HG03571 (cell line): ENCODE measurements at regions not wholly inside any gene's neighbourhood (a gene's known extent, or its start where the extent isn't known, plus 50 kb on each side); places are given as distances from the start of the nearest gene placed in this dataset.
A peak's percentile ranks its signal among the peaks of the same experiment; 100 is the strongest.

Experiments
- ATAC-seq: cut with Tn5 transposase; IDR thresholded peaks from one replicate; pipeline ENCODE4 v1.9.1; 2021; ENCODE audit not compliant: unreplicated experiment

DNA sequence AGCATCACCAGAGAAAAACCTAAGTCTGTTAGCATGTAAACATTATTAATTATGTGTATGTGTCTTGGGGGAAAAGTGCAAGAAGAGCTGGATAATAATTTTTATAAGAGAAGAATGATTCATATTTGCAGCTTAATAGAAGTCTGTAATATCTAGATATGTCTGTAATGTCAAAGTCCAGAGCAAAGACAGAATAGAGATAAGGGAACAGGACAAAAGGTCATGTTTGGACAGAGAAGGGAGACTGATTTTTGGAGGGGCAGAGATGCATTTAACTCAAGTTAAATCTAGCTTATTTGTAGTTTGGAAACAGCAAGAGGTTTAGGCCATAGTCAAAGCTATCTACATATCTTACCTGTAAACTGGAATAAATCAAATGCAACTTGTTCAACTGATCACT, 61.2 kb downstream of the MAGED1 start:
- no peak for ATAC-seq

DNA sequence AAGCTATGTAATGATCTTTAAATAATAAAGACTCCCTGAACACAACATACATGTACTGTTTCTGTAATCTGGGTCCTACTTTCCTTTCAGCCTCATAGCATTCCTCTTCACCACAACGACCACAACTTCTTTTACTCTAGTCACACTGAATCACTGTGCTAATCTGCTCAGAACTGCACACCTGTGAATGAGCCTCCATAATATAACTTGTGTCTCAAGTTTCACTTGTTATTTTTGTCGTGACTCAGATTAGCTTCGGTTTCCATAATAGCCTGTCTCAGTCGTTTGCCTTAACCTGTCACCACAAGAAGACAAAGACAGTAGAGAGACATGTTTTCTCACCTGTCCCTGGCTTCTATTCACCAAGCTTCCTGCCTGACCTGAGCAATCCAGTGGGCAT, 61.8 kb downstream of the MAGED1 start:
- peak; percentile 68 for ATAC-seq

DNA sequence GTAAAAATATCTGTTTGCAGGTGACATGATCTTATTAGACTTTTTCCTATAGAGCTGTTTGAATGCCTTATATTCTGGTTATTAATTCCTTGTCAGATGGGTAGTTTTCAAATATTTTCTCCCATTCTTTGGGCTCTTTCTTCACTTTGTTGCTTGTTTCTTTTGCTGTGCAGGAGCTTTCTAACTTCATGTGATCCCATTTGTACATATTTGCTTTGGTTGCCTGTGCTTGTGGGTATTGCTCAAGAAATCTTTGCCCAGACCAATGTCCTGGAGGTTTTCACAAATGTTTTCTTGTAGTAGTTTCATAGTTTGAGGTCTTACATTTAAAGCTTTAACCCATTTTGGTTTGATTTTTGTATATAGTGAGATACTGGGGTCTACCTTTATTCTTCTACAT, 63.0 kb downstream of the MAGED1 start:
- ATAC-seq: no peak

DNA sequence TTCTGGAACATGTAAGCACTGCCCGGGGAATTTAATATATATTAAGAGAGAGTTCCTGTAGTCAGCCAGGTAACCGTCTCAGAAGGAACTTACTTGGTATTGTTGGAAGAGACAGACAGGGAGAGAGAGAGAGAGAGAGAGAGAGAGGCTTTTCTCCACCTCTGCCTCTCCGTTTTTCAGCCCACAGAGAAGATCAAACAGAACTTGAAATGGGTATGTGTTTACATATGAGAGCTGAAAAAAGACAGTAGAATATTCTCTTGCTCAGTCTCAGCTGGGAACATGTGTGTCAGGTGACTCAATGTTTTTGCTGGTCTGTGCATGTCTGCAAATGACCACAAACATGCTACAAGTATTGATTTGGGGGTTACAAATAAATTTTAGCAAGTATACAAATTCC, 81.9 kb downstream of the MAGED1 start:
- ATAC-seq: no peak

DNA sequence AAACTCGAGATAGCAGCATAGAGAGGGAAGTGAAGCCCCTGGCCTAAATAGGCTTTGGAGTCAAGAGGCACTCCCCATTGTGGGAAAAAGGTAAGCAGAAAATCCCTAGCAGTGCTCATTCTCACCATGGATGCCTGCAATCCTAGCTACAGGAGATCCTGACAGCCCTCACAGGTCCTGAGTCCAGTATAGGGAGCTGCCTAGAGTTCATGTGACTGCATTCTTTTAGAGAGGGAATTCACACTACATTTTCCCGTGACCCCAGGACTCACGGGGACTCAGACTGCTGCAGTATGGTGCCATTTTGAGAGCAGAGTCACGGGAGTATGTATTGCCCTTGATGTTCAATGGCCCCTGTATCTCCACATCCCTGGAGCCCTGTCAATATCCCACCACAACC, 82.4 kb downstream of the MAGED1 start:
- no peak for ATAC-seq

DNA sequence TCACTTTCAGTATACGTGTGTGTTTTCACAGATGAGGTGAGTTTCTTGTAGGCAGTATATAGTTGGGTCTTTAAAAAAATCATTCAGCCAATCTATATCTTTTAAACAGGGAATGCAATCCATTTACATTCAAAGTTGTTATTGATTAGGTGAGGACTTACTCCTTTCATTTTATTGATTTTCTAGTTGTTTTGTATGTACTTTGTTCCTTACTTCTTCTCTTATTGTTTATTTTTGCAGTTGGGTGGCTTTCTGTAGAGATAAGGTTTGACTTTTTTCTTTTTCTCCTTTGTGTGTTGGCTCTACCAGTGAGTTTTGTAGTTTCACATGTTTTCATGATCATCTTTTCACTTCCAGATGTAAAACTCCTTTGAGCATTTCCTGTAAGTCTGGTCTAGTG, 83.1 kb downstream of the MAGED1 start:
- no peak for ATAC-seq
